ENCODE measurements at regions not wholly inside any gene's neighbourhood (a gene's known extent, or its start where the extent isn't known, plus 50 kb on each side); places are given as distances from the start of the nearest gene placed in this dataset.

- no peaks in the 10 kb centered on the region for H3K27me3 ChIP-seq (ENCODE audit: insufficient read depth, poor library complexity, severe bottlenecking)
- H3K4me3 ChIP-seq (replicated peaks; ENCODE audit: insufficient read depth, low read length): no peak overlapping the region
- DNase-seq (ENCODE audit: low read depth in 1 of 2, low spot score in 1 of 2): no peak
- no peak overlapping the region for H3K27ac ChIP-seq (replicated peaks)
- TF ChIP-seq CTCF (IDR thresholded peaks at IDR 0.05; ENCODE audit: insufficient read depth, low read length): no peak
- no peak for TF ChIP-seq SPI1 (IDR thresholded peaks at IDR 0.05; ENCODE audit: borderline replicate concordance, low read depth)
- no peak for TF ChIP-seq GABPA (IDR thresholded peaks at IDR 0.05; ENCODE audit: low read depth)
- no peak for TF ChIP-seq POLR2AphosphoS5 (IDR thresholded peaks at IDR 0.05; ENCODE audit: low read depth)
- TF ChIP-seq REST (IDR thresholded peaks at IDR 0.05; ENCODE audit: insufficient replicate concordance, low read depth): no peak
Observed at GRCh38 chr12:19074700-19075099, 54.8 kb upstream of the PLEKHA5 start.

- no peak for DNase-seq (ENCODE audit: low read depth in 1 of 2, low spot score in 1 of 2)
- H3K4me3 ChIP-seq (replicated peaks; ENCODE audit: insufficient read depth, low read length): no peak overlapping the region
- TF ChIP-seq SPI1 (IDR thresholded peaks at IDR 0.05; ENCODE audit: borderline replicate concordance, low read depth) (no peak), REST (IDR thresholded peaks at IDR 0.05; ENCODE audit: insufficient replicate concordance, low read depth) (no peak), GABPA (IDR thresholded peaks at IDR 0.05; ENCODE audit: low read depth) (no peak), POLR2AphosphoS5 (IDR thresholded peaks at IDR 0.05; ENCODE audit: low read depth) (no peak), CTCF (IDR thresholded peaks at IDR 0.05; ENCODE audit: insufficient read depth, low read length) (no peak)
Observed at GRCh38 chr12:19075711-19076340, 53.7 kb upstream of the PLEKHA5 start.

More at GRCh38 chr12:19075711-19076340, 53.7 kb upstream of the PLEKHA5 start:
- no peak overlapping the region for H3K27ac ChIP-seq (replicated peaks)
- no peaks in the 10 kb centered on the region for H3K27me3 ChIP-seq (ENCODE audit: insufficient read depth, poor library complexity, severe bottlenecking)

All from HL-60 (cell line).